ENCODE measurements at regions not wholly inside any gene's neighbourhood (a gene's known extent, or its start where the extent isn't known, plus 50 kb on each side); places are given as distances from the start of the nearest gene placed in this dataset.

- Histone ChIP-seq H3K36me3 (replicated peaks in 1 of 2; ENCODE audit: control extremely low read depth in 1 of 2, control insufficient read depth in 1 of 2, extremely low read depth in 1 of 2, insufficient read depth in 2 of 2, low read length in 1 of 2) (no peaks in the 10 kb centered on the region), H3K4me1 (ENCODE audit: control insufficient read depth in 2 of 2, insufficient read depth in 2 of 2, low read length in 2 of 2) (no peaks in the 10 kb centered on the region), H3K9me3 (ENCODE audit: control extremely low read depth in 1 of 3, control insufficient read depth in 2 of 3, insufficient read depth in 1 of 3, low read length in 2 of 3) (peaks cover 0 to 8% (median 0%) of the 10 kb centered on the region in 3 donors), H4K20me1 (ENCODE audit: control insufficient read depth, insufficient read depth, low read length, poor library complexity, severe bottlenecking) (no peaks in the 10 kb centered on the region), H3K9ac (ENCODE audit: low read length) (no peak overlapping the region), H2AFZ (ENCODE audit: insufficient read depth, low read depth, low read length, poor library complexity, severe bottlenecking) (no peak overlapping the region), H3K27me3 (replicated peaks in 1 of 4; ENCODE audit: control extremely low read depth in 1 of 4, control insufficient read depth in 3 of 4, insufficient read depth in 4 of 4, low read length in 3 of 4) (peaks cover 0 to 17% (median 0%) of the 10 kb centered on the region in 4 experiments), H3K4me3 (ENCODE audit: control extremely low read depth in 1 of 5, extremely low read depth in 1 of 5, insufficient read depth in 1 of 5, low read depth in 2 of 5, low read length in 4 of 5) (no peak overlapping the region), H3K79me2 (ENCODE audit: control insufficient read depth, insufficient read depth, low read length) (no peaks in the 10 kb centered on the region), H3K4me2 (replicated peaks; ENCODE audit: low read depth, low read length, poor library complexity, severe bottlenecking) (no peak overlapping the region), H3K27ac (ENCODE audit: low read length in 2 of 2) (no peak overlapping the region)
- DNase-seq (no peak), ATAC-seq (ENCODE audit: low read depth) (no peak)
- Mint-ChIP-seq H3K9me3 (ENCODE audit: insufficient read depth) (no peaks in the 10 kb centered on the region), H3K4me3 (no peak overlapping the region), H3K27ac (no peak overlapping the region), H3K4me1 (no peaks in the 10 kb centered on the region), H3K27me3 (peaks cover 18% of the 10 kb centered on the region)
- no peak for TF ChIP-seq EZH2 (IDR thresholded peaks at IDR 0.05; ENCODE audit: borderline replicate concordance, insufficient read depth, low read depth, low read length, poor library complexity, severe bottlenecking)
- TF ChIP-seq, protein P1, sequence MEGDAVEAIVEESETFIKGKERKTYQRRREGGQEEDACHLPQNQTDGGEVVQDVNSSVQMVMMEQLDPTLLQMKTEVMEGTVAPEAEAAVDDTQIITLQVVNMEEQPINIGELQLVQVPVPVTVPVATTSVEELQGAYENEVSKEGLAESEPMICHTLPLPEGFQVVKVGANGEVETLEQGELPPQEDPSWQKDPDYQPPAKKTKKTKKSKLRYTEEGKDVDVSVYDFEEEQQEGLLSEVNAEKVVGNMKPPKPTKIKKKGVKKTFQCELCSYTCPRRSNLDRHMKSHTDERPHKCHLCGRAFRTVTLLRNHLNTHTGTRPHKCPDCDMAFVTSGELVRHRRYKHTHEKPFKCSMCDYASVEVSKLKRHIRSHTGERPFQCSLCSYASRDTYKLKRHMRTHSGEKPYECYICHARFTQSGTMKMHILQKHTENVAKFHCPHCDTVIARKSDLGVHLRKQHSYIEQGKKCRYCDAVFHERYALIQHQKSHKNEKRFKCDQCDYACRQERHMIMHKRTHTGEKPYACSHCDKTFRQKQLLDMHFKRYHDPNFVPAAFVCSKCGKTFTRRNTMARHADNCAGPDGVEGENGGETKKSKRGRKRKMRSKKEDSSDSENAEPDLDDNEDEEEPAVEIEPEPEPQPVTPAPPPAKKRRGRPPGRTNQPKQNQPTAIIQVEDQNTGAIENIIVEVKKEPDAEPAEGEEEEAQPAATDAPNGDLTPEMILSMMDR (IDR thresholded peaks at IDR 0.05) = no peak
- intact Hi-C loops (cut with micrococcal nuclease) = no loop called here
- 80% methylated on average over 10 of the region's 12 CpGs for WGBS (ENCODE audit: insufficient coverage)
- ChIA-PET POLR2A (no interaction called here), CTCF (no interaction called here)
Observed at GRCh38 chr14:104509673-104510072, 69.9 kb upstream of the C14orf180 start.

GRCh38 chr14:104510216-104510615 lies 69.3 kb upstream of the C14orf180 start:
- peaks cover 18% of the 10 kb centered on the region for H3K27me3 Mint-ChIP-seq
- no peak for ATAC-seq (ENCODE audit: low read depth)

More at GRCh38 chr14:104510216-104510615, 69.3 kb upstream of the C14orf180 start:
- ChIA-PET POLR2A (no interaction called here), CTCF (no interaction called here)
- Histone ChIP-seq H3K4me1 (ENCODE audit: control insufficient read depth in 2 of 2, insufficient read depth in 2 of 2, low read length in 2 of 2) (no peaks in the 10 kb centered on the region), H3K36me3 (replicated peaks in 1 of 2; ENCODE audit: control extremely low read depth in 1 of 2, control insufficient read depth in 1 of 2, extremely low read depth in 1 of 2, insufficient read depth in 2 of 2, low read length in 1 of 2) (no peaks in the 10 kb centered on the region), H3K9me3 (ENCODE audit: control extremely low read depth in 1 of 3, control insufficient read depth in 2 of 3, insufficient read depth in 1 of 3, low read length in 2 of 3) (peaks cover 0 to 9% (median 0%) of the 10 kb centered on the region in 3 donors), H3K9ac (ENCODE audit: low read length) (no peak overlapping the region), H3K27me3 (replicated peaks in 1 of 4; ENCODE audit: control extremely low read depth in 1 of 4, control insufficient read depth in 3 of 4, insufficient read depth in 4 of 4, low read length in 3 of 4) (peaks cover 0 to 14% (median 0%) of the 10 kb centered on the region in 4 experiments), H3K27ac (ENCODE audit: low read length in 2 of 2) (no peak overlapping the region), H2AFZ (ENCODE audit: insufficient read depth, low read depth, low read length, poor library complexity, severe bottlenecking) (no peak overlapping the region), H4K20me1 (ENCODE audit: control insufficient read depth, insufficient read depth, low read length, poor library complexity, severe bottlenecking) (no peaks in the 10 kb centered on the region), H3K4me3 (ENCODE audit: control extremely low read depth in 1 of 5, extremely low read depth in 1 of 5, insufficient read depth in 1 of 5, low read depth in 2 of 5, low read length in 4 of 5) (no peak overlapping the region), H3K4me2 (replicated peaks; ENCODE audit: low read depth, low read length, poor library complexity, severe bottlenecking) (no peak overlapping the region), H3K79me2 (ENCODE audit: control insufficient read depth, insufficient read depth, low read length) (no peaks in the 10 kb centered on the region)
- 50% methylated on average over 2 of the region's 3 CpGs for WGBS (ENCODE audit: insufficient coverage)
- Mint-ChIP-seq H3K4me3 (no peak overlapping the region), H3K27ac (no peak overlapping the region), H3K9me3 (ENCODE audit: insufficient read depth) (no peaks in the 10 kb centered on the region), H3K4me1 (no peaks in the 10 kb centered on the region)
- no peak for TF ChIP-seq EZH2 (IDR thresholded peaks at IDR 0.05; ENCODE audit: borderline replicate concordance, insufficient read depth, low read depth, low read length, poor library complexity, severe bottlenecking)
- TF ChIP-seq, protein P1 (IDR thresholded peaks at IDR 0.05) = no peak
- DNase-seq = no peak
- intact Hi-C loops (cut with micrococcal nuclease) = no loop called here
